Choroid plexus epithelial cell (primary cell): ENCODE measurements at regions not wholly inside any gene's neighbourhood (a gene's known extent, or its start where the extent isn't known, plus 50 kb on each side); places are given as distances from the start of the nearest gene placed in this dataset.

Experiments
- DNase-seq: peaks from one replicate; pipeline ENCODE4 v3.0.0-alpha.2; 2010; ENCODE audit warnings: low read depth
- H3K4me3 ChIP-seq: 2 replicates; pipeline ENCODE4 v1.5.1; 2011; ENCODE audit warnings: low read depth, mild to moderate bottlenecking, control low read depth, low read length, moderate library complexity
- CTCF ChIP-seq: conservative IDR thresholded peaks from 2 replicates; pipeline ENCODE4 v1.5.1; 2011; ENCODE audit warnings: low read depth, mild to moderate bottlenecking, control low read depth, inconsistent platforms, low read length, moderate library complexity

GRCh38 chr3:148372206-148372875 lies 325.4 kb upstream of the AGTR1 start:
- no peak overlapping the region for H3K4me3 ChIP-seq
- no peak for TF ChIP-seq CTCF
- peak; percentile 43 for DNase-seq

DNA sequence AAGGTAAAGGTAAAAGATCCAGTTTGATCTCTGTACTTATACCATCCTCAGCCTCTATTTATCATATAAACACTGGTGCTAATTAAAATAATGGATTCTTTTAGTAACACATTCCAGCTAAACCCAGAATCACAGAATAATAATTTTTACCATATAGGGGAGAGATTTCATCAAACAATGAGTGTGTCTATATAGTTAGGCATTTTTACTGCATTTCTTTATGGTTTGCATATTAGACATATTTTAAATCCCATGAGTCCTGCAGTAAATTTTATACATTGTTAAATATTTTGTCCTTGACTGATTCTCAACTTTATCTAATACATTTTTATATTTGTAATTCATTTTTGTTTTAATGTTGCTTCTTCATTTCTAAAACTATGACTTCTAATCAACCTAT lies 323.7 kb upstream of the AGTR1 start:
- no peak for DNase-seq
- TF ChIP-seq CTCF, result no peak

DNA sequence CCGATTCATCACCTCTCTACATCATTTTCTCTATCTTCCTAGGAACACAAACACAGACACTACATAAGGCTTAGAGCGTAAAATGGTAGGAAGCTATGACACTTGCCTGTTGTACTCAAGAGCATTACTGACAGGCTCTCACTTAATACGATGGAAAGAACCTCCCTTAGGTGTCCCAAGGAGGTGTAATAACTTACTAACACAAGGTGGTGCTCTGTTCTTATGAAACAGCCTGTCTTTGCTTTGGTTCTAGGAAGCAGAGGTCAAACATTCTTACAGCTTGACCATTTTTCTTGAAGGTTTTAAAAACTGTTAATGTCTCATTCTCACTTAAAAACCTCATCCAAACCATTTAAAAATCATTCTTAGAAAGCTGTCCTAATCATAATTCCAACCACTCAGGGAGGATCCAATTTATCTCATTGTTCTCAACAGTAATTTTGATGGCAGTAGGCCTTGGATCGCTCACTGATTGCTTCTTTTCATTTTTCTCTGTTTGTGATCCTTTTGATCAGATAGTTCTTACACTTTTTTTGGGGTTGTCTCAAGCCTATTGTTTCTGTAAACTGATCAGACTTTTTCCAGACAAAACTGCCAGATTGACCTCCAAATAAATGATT lies 317.8 kb upstream of the AGTR1 start:
- peak; percentile 90 for DNase-seq
- TF ChIP-seq CTCF, result peak; percentile 70
- H3K4me3 ChIP-seq, result no peak overlapping the region

More for the DNA sequence above, 323.7 kb upstream of the AGTR1 start:
- H3K4me3 ChIP-seq, result no peak overlapping the region

DNA sequence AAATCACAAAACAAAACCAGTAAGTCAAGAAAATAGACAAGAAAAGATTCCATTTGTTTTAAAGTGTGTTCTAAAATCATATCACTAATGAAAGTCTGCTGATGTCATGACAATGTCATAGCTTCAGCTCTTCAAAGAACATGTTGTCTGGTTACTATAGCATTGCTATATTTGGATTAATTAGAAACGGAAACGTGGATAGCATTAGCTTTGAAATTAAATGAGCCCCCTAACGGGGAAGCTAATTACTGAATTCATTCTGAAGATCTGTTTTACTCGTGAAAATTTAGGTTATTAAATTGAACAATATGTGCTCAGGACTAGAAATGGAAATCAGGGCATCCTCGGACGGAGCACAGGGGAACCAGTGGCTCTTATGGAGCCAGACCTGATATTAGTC lies 316.7 kb upstream of the AGTR1 start:
- no peak for TF ChIP-seq CTCF
- no peak overlapping the region for H3K4me3 ChIP-seq
- DNase-seq, result no peak

DNA sequence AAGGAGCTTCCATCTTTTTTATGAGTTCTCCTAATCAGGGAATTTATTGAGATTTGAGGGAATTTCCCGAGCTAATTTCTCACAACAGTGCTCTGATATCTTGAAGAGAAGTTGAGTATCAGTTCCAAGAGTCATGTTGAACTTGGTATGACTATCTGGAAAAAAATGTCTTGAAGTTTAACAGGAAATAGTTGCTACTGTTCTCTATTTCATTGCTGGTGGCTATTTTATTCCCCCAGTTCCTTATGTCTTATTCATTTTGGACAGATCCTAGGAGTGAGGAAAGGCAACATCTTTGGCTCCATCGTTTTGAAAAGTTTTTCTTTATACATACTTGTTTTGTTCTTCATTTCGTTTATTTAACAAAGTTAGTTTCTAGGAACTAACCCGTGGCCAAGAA lies 307.8 kb upstream of the AGTR1 start:
- no peak for TF ChIP-seq CTCF
- H3K4me3 ChIP-seq, result no peak overlapping the region
- DNase-seq, result peak; percentile 35

DNA sequence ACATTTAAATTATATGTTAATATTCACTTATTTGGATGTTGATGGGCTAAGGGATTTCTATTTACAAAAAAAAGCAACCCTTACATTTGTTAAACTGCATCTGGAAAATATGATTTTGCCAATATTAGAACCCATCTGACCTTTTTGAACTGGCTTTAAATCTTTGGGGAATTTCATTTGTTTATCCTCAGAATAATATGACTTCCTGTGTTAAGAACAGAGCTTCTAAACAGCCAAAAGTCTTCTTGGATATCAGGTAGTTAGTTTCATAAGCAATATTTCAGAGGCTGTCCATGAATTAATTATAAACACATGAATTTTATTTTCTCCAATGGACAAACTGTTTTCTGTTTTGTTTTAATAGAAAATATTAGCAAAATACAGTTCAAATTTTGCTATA lies 301.9 kb upstream of the AGTR1 start:
- no peak for DNase-seq
- TF ChIP-seq CTCF, result no peak

DNA sequence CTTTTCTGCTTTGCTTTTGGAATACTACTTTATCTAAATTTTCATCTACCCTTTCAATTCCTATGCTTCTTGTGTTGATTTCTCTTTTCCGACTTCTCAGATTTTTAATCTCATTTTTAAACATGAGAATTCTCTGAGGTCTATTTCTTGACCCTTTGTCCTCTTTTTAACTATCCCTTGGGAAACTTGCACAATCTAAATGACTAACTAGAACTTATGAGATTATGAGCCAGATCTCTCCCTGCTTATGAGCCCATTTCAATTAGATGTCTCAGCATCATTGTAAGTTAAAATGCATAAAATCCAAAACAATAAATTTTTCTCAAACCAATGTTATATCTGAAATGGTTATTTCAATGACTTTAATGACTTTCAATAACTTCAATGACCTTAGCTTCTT lies 296.9 kb upstream of the AGTR1 start:
- DNase-seq, result peak; percentile 68
- H3K4me3 ChIP-seq, result no peak overlapping the region
- TF ChIP-seq CTCF, result no peak

More for the DNA sequence above, 301.9 kb upstream of the AGTR1 start:
- no peak overlapping the region for H3K4me3 ChIP-seq
